ENCODE measurements at regions not wholly inside any gene's neighbourhood (a gene's known extent, or its start where the extent isn't known, plus 50 kb on each side); places are given as distances from the start of the nearest gene placed in this dataset.

DNA sequence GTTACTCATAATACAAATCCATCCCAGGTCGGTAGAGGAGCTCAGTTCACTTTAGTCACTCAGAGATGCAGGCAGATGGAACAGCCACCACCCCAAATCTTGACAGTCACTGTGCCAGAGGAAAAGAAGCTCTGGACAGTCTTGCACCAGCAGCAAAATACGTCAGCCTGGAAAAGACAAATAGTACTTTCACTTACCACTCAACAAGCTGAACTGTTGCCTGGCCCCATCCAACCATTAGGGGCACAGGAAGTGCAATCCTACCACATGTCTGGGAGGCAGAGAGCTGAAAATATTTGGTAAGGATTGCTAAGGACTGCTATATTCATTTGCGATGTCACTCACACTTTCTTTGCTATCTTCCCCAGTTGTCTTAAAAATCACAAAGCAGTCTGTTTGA lies 239.1 kb upstream of the TOX3 start:
- no peak for TF ChIP-seq KDM1A (CRISPR knock-in tag; IDR thresholded peaks at IDR 0.05)
- TF ChIP-seq SP1 (IDR thresholded peaks at IDR 0.05) = no peak
- no peak for TF ChIP-seq SP1 (CRISPR knock-in tag; IDR thresholded peaks at IDR 0.05)
- no peak for TF ChIP-seq IRF1 (CRISPR knock-in tag; IDR thresholded peaks at IDR 0.05; ENCODE audit: low read depth)
